OCI-M2 (cell line): ENCODE measurements at regions not wholly inside any gene's neighbourhood (a gene's known extent, or its start where the extent isn't known, plus 50 kb on each side); places are given as distances from the start of the nearest gene placed in this dataset.

Experiments used
- DNase-seq: peaks from one replicate; lab custom pipeline; 2025; ENCODE audit not compliant: unreplicated experiment; lab: John Stamatoyannopoulos, UW

DNA sequence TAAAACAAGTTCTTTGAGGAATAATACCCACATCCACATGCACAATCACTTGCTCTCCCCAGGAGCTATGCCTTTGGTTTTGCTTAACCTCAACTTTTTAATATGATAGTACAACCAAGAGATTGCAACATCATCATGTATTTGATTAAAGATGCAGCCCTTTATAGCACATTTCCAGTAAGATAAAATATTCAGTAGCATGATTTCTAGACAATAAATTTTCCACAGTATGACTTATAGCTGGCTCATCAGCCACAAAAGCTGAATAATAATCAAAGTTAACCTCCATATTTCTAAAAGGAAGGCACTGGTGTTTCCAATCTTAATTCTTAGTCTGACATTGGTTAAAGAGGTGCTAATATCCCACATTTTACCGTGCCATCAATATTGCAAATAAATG lies 622.5 kb downstream of the TBL1XR1 start:
- no peak for DNase-seq

GRCh38 chr3:176571926-176572325 lies 625.4 kb downstream of the TBL1XR1 start:
- no peak for DNase-seq

DNA sequence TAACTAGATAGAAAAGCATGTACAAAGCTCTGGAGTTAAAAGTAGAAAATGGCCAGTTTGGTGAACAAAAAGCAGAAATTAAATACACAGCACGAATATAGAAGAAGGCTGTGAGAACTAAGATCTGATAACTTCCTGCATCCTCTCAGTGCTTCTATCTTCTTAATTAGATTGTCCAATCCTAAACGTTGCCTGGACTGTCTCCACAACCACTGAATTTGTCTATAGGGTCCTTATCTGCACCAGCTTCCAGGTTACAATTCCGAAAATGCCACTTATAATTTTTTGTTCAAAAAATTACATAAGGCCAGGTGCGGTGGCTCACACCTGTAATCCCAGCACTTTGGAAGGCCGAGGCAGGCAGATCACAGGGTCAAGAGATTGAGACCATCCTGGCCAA lies 626.3 kb downstream of the TBL1XR1 start:
- DNase-seq: no peak

GRCh38 chr3:176568189-176568588 lies 629.1 kb downstream of the TBL1XR1 start:
- DNase-seq: no peak

- no peak for DNase-seq
These were observed 630.5 kb downstream of the TBL1XR1 start for GRCh38 chr3:176566757-176567156.

- no peak for DNase-seq
These were observed 635.0 kb downstream of the TBL1XR1 start for GRCh38 chr3:176562331-176562730.

DNA sequence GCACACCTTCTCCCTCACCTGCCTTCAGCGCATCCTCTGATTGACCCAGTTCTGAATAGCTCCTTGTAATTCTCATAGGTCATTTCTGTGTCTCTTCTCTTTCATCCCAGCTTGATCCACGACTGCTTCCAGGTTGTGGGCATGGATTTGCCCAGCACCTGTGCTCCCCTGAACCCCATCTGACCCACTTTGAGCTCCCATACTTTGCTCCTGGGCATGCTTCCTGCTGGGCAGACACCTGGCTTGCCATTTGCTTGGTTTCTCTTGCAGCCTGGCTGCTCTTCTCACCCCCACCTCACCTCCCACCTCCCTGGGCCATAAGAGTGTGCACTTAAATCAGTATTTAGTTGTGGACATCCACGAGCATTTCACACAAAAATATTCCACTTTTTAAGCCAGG lies 635.5 kb downstream of the TBL1XR1 start:
- no peak for DNase-seq

DNA sequence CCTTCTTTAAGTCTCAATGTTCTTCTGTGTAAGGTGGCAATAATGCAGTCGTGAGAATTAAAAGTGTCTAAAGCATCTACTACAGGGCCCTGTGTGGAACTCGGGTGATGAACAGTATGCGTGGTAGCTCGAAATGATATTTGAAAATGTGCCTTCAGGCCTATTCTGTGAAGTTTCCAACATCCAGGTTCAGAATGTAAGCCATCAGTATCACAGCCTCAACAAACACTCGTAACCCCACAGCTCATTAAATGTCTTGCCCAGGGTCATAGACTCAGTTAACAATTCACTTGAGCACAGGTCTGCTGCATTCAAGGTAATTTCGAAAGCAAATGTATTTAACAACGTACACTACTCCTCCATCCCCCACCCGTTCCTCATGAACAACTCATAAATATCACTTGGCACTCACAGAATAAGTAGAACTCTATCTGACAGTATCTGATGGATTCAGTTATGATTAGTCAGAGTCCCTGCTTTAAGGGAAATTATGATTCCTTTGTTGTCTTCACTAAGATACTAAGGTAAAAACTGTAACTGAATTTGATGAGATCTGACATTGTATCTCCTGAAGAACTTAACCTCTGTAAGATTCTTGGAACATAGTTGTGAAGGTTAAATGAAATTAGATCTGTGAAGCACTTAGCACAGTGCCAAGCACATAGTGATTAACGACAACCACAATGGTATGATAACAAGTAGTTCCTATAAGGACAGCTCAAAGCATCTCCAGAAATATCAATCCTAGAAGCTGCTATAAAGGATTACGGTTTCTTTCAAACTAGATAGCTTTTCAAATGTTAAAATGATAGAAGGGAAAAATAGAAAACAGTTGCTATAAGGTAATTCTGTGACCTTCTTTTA lies 642.3 kb downstream of the TBL1XR1 start:
- DNase-seq: no peak

- DNase-seq: no peak
These were observed 643.0 kb downstream of the TBL1XR1 start for GRCh38 chr3:176554264-176554663.

GRCh38 chr3:176526942-176527341 lies 670.3 kb downstream of the TBL1XR1 start:
- DNase-seq: no peak

DNA sequence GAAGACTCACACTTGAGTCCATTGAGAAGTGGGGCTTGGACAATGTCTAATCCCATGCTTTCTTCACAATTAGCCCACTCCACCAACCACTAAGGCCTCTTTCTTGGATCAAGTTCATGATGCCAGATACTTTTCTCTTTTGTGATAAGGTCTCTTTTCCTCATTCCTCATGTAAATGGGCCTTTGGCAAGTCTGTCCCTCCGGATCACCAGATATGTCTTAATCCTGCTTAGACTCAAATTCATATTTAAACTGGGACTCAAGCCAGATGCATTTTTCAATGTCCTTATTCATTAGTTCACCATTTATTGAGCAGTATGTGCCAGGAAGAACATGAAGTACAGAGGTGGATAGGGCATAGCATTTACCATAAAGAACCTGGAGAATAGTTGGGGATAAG lies 671.1 kb downstream of the TBL1XR1 start:
- no peak for DNase-seq

DNA sequence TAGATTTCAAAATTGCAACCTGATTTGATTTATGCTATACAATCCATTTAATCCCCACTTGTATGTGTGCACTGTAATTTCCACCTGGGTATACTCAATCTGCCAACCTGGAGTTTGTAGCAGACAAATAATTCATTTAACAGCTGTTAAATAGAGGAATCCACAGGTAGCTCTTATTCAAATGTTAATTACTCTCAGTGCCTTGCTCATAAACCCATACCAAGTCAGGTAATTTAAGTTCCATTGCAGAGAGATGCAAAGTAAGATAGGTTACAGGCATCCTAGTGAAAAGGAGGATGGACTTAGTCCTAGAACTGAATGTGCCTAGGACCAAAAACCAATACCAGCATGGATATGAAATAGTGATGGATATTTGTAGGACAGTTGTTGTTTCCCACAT lies 674.2 kb downstream of the TBL1XR1 start:
- no peak for DNase-seq

DNA sequence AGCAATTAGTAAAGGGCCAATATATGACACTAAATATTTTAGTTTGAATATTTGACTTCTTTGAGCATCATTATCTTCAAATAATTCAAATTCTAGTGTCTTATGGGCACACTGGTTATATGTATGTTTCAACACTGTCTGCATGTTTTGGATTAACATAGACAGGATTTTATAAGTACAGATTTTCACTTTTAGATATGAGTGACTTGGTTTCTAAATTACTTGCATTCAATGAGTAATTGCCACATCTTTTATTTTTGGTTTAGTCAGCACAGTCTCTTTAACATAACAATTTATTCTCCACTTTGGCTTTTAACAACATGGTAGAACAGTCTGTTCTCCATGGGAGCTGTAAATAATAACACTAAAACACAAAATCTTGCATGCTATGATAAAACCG lies 674.8 kb downstream of the TBL1XR1 start:
- no peak for DNase-seq

DNA sequence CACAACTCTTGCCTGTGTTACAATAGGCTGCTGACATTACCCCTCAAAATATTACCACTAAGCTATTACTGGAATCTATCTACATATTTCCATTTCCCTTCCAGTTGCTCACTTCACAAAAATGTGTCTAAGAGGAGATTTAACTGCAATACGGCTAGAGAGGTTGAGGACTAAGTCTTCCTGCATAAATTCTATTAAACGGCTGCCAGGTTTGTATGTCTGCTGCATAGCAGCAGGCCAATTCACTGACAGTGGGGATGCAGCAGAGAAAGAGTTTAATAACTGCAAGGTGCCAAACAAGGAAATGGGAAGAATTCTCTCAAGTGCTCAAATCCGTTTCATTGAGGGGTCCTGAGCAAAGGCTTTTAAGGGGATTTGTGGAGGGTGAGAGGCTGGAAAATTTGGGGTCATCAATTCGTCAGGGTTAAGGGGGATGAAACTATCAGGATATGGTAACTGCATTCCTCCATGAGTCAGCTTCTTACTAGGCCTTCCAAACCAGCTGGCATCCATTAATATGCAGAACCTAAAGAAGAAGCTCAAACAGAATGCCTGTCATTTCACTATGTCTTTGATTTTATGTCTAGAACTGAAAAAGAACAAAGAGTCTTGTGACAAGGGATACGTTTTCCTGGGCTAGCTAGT lies 675.6 kb downstream of the TBL1XR1 start:
- no peak for DNase-seq

DNA sequence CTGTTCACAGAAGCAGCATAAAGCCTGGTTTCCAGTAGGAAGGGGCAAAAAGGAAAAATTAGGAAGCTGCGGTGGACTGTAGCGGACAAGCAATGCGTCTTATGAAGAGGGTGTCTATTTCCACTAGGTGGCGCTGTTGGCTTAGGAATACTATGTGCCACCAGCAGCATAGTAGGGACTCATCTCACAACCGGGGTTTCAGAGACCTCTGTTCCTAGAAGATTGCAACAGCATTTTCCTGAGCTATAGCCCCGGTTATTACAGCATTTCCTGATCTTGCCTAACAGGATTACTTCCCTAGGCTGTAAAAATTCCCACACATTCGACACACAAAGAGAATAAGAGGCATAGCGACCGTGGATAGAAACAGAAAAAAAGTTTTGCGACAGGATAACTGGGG lies 683.0 kb downstream of the TBL1XR1 start:
- no peak for DNase-seq

DNA sequence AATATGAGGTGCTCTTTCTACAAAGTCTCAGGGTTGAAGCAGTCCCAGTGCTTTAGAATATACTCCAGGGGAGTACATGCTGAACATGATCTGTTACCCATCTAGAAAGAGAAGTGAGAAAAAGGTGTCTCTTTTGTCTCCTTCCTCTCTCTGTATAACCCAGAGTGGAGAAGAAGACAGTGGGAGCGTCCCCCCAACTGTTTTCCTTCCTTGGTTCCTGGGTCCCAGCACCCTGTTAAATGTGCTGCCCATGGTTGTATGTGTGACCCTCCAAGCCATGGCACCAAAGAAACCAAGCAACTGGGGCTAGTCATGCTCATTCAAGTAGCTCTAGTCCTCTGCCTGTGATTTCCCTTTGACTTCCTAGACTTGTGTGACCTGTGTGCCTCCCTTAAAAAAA lies 683.7 kb downstream of the TBL1XR1 start:
- no peak for DNase-seq

GRCh38 chr3:176512037-176512436 lies 685.2 kb downstream of the TBL1XR1 start:
- DNase-seq: no peak

- no peak for DNase-seq
These were observed 687.2 kb downstream of the TBL1XR1 start for GRCh38 chr3:176510097-176510496.

DNA sequence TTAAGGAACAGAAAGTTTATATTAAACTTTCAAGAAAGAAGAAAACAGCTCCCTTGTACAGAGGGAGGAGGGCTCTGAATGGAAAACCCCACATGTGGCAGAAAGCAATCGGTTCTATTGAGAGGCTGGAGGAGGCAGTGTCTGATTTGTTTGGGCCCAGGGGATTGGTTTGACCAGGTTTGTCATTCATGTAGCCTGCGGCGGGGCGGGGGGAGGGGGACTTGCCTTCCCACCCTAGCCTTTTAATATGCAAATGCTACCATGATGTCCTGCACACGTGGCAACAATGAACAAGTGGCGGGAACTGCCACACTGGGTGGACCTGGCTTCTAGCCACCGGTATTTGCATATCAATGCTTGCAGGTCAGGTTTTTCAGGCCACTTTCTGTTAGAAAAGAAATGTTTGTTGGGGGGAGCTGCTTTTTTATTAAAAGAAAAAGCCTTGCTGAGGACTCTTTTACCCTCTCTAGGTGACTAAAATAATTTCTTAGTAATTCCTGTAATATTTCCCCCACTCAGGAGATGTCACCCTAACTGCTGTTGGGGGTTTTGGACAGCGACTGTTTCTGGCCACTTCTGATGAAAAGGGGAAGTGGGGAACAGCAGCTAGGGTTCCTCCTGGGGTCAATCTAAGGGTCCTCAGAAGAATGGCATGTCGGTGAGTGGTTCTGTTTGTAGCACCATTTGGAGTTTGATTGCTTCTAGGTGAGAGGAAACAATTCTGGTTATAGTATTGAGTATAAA lies 691.2 kb downstream of the TBL1XR1 start:
- no peak for DNase-seq

DNA sequence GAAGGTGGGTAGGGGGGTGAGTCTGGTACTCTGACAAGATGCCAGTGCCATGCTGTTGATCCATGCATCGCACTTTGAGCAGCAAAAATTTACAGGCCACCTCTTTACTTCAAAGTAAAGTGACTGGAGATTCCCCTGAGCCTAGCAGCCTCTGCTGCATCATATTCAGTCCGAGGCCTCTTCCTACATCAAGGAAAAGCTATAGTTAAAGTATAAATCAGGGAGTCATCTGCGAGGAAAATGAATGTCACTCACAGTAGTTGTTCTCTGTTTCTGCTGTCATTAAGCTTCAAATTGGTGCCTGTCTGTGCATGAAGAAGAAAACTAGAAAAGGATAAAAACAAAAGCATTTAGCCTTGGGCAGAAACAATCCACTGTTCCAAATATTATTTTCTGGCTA lies 706.2 kb downstream of the TBL1XR1 start:
- DNase-seq: no peak

GRCh38 chr3:176490357-176490756 lies 706.9 kb downstream of the TBL1XR1 start:
- DNase-seq: no peak

DNA sequence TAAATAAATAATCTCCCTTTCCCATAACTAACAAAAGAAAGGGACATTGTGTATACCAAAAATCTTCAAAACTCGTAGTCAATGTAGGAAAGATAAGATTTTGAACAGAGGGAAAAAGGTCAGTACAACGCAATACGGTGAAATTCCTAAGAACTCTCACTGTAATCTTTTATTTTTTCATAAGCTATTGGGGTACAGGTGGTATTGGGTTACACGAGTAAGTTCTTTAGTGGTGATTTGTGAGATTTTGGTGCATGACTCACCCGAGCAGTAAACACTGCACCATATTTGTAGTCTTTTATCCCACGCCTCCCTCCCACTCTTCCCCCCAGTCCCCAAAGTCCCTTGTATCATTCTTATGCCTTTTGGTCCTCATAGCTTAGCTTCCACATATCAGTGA lies 718.0 kb downstream of the TBL1XR1 start:
- no peak for DNase-seq
